DMS 273 treated with DMSO at 0.1 percent for 48 hours (cell line): ENCODE measurements at regions not wholly inside any gene's neighbourhood (a gene's known extent, or its start where the extent isn't known, plus 50 kb on each side); places are given as distances from the start of the nearest gene placed in this dataset.
"Not testable (repeated sequence)": the region's sequence is repeated elsewhere in the genome, so short reads cannot be mapped to it uniquely, and the experiment has no call there.

ENCODE experiments used
- DNase-seq: peaks from one replicate; lab custom pipeline; 2025; lab: John Stamatoyannopoulos, UW

GRCh38 chr1:76687307-76688175 is 179.7 kb upstream of the ST6GALNAC5 start:
- no peak for DNase-seq

GRCh38 chr1:76690766-76691165 is 176.5 kb upstream of the ST6GALNAC5 start:
- no peak for DNase-seq

- DNase-seq, result no peak
These were observed 171.7 kb upstream of the ST6GALNAC5 start for GRCh38 chr1:76695535-76695934.

- DNase-seq, result no peak
These were observed 169.9 kb upstream of the ST6GALNAC5 start for GRCh38 chr1:76697361-76697760.

- DNase-seq, result not testable (repeated sequence)
These were observed 167.6 kb upstream of the ST6GALNAC5 start for GRCh38 chr1:76699646-76700045.

- not testable (repeated sequence) for DNase-seq
These were observed 167.1 kb upstream of the ST6GALNAC5 start for GRCh38 chr1:76700200-76700599.

- no peak for DNase-seq
These were observed 161.7 kb upstream of the ST6GALNAC5 start for GRCh38 chr1:76705560-76705959.

- no peak for DNase-seq
These were observed 153.7 kb upstream of the ST6GALNAC5 start for GRCh38 chr1:76713535-76713934.

- no peak for DNase-seq
These were observed 151.8 kb upstream of the ST6GALNAC5 start for GRCh38 chr1:76715474-76715873.

- no peak for DNase-seq
These were observed 143.3 kb upstream of the ST6GALNAC5 start for GRCh38 chr1:76723949-76724348.

- no peak for DNase-seq
These were observed 142.5 kb upstream of the ST6GALNAC5 start for GRCh38 chr1:76724816-76725215.

GRCh38 chr1:76725864-76726619 is 141.2 kb upstream of the ST6GALNAC5 start:
- DNase-seq, result no peak

GRCh38 chr1:76727520-76727919 is 139.8 kb upstream of the ST6GALNAC5 start:
- no peak for DNase-seq

GRCh38 chr1:76729142-76729541 is 138.1 kb upstream of the ST6GALNAC5 start:
- no peak for DNase-seq

- DNase-seq, result no peak
These were observed 137.3 kb upstream of the ST6GALNAC5 start for GRCh38 chr1:76730027-76730426.

GRCh38 chr1:76738355-76738754 is 128.9 kb upstream of the ST6GALNAC5 start:
- DNase-seq, result not testable (repeated sequence)

GRCh38 chr1:76740956-76741355 is 126.3 kb upstream of the ST6GALNAC5 start:
- DNase-seq, result not testable (repeated sequence)

- no peak for DNase-seq
These were observed 122.3 kb upstream of the ST6GALNAC5 start for GRCh38 chr1:76744989-76745388.

- no peak for DNase-seq
These were observed 121.1 kb upstream of the ST6GALNAC5 start for GRCh38 chr1:76746206-76746605.

- no peak for DNase-seq
These were observed 112.5 kb upstream of the ST6GALNAC5 start for GRCh38 chr1:76754730-76755129.

- DNase-seq, result no peak
These were observed 108.0 kb upstream of the ST6GALNAC5 start for GRCh38 chr1:76759171-76759860.

- no peak for DNase-seq
These were observed 107.3 kb upstream of the ST6GALNAC5 start for GRCh38 chr1:76759950-76760349.

GRCh38 chr1:76763738-76764137 is 103.5 kb upstream of the ST6GALNAC5 start:
- DNase-seq, result no peak
